Ovary (tissue), 7 donors: ENCODE measurements at regions not wholly inside any gene's neighbourhood (a gene's known extent, or its start where the extent isn't known, plus 50 kb on each side); places are given as distances from the start of the nearest gene placed in this dataset.

Experiments
- DNase-seq, 5 donors: peaks; one replicate each; pipeline ENCODE4 v3.0.0-alpha.2; 2019 to 2020
- H3K27ac ChIP-seq, 2 donors: fragments of 200-600 bp; one replicate each; pipeline versions ENCODE4 v1.5.1 to v1.8.0; 2019 to 2022
- H3K27me3 ChIP-seq: fragments of 200-600 bp; one replicate; pipeline ENCODE4 v1.8.0; 2022
- H3K36me3 ChIP-seq: fragments of 200-600 bp; sonication (generic); one replicate; pipeline ENCODE4 v1.5.1; 2019
- H3K4me1 ChIP-seq: one replicate; pipeline ENCODE4 v1.8.1; 2013; ENCODE audit warnings: mild to moderate bottlenecking, moderate library complexity; ENCODE audit not compliant: insufficient read depth
- H3K4me3 ChIP-seq: fragments of 200-600 bp; sonication (generic); one replicate; pipeline ENCODE4 v1.5.1; 2017
- H3K9me3 ChIP-seq, 2 donors: fragments of 200-600 bp in 1 of 2; sonication (generic) in 1 of 2; one replicate each; pipeline versions ENCODE4 v1.5.1 to v1.8.1; 2013 to 2019; ENCODE audit warnings: mild to moderate bottlenecking in 1 of 2, moderate library complexity in 1 of 2
- EP300 ChIP-seq: sonication (generic); formaldehyde crosslinking; IDR thresholded peaks from one replicate; pipeline ENCODE4 v1.6.1; 2017; ENCODE audit warnings: antibody characterized with exemption
- POLR2A ChIP-seq: fragments of 450-650 bp; IDR thresholded peaks from one replicate; pipeline ENCODE4 v1.6.1; 2017; ENCODE audit warnings: antibody characterized with exemption, mild to moderate bottlenecking, moderate library complexity
- WGBS, 3 donors: extraction: QIAGEN DNeasy Blood & Tissue Kit in 1 of 3; methylation state at CpG; one replicate each; pipeline versions ENCODE4 v1.1.5 to v1.1.7; 2013 to 2017; 5-methylcytosine and 5-hydroxymethylcytosine counted together
- intact Hi-C, 4 donors: fragments of 100-400 bp; cut with DNase I; formaldehyde crosslinking; loops; one replicate each; pipeline versions ENCODE4 v1.11.0 to v1.15.1; 2022 to 2023
- TF ChIP-seq, protein P1 (sequence below), 3 donors: fragments of 450-650 bp in 2 of 3; fragments of 200-600 bp in 1 of 3; IDR thresholded peaks; one replicate each; pipeline versions ENCODE4 v1.5.1 to v1.8.0; 2016 to 2022; ENCODE audit warnings: antibody characterized with exemption in 3 of 3, mild to moderate bottlenecking in 1 of 3
- donor health status: DM: no; HTN: no; CAD: no; lungs with moderate emphysema.
- donor health status: DM: no; HTN: no; CAD: no.
- donor health status: Bipolar disorder and iron deficiency.
- donor health status: DM: no; HTN: no; CAD: no.
- donor health status: DM: yes; HTN: yes; CAD: no.

DNA sequence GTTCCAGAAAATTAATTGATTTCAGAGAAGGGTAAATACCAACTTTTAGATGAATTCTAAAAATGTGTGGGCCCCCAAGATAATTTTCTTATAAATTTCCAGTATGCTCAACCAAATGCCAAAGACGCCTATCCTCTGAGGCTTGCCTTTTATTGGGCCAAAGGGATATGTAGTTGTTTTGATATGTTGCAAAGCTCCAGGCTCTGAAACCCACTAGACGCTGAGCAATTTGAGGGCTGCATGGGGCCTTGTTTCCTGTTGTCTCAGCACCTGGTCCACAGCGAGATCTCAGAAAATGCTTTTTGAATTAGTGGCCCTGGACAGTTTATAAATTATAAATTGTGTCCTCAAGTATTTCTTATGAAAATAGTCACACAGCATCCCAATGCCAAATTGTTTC lies 397.2 kb downstream of the SAMD5 start:
- TF ChIP-seq EP300, result no peak
- TF ChIP-seq, protein P1, sequence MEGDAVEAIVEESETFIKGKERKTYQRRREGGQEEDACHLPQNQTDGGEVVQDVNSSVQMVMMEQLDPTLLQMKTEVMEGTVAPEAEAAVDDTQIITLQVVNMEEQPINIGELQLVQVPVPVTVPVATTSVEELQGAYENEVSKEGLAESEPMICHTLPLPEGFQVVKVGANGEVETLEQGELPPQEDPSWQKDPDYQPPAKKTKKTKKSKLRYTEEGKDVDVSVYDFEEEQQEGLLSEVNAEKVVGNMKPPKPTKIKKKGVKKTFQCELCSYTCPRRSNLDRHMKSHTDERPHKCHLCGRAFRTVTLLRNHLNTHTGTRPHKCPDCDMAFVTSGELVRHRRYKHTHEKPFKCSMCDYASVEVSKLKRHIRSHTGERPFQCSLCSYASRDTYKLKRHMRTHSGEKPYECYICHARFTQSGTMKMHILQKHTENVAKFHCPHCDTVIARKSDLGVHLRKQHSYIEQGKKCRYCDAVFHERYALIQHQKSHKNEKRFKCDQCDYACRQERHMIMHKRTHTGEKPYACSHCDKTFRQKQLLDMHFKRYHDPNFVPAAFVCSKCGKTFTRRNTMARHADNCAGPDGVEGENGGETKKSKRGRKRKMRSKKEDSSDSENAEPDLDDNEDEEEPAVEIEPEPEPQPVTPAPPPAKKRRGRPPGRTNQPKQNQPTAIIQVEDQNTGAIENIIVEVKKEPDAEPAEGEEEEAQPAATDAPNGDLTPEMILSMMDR (IDR thresholded peaks at IDR 0.05), result no peak
- no peak for TF ChIP-seq POLR2A
- intact Hi-C loops, result no loop called here
- 89 to 94% (median 90%) methylated on average over 3 of the region's 3 CpGs for WGBS, 3 donors
- Histone ChIP-seq H3K36me3 (no peaks in the 10 kb centered on the region), H3K4me1 (no peaks in the 10 kb centered on the region), H3K4me3 (no peak overlapping the region), H3K9me3 (no peaks in the 10 kb centered on the region), H3K27ac (no peak overlapping the region), H3K27me3 (no peaks in the 10 kb centered on the region)
- no peak for DNase-seq

DNA sequence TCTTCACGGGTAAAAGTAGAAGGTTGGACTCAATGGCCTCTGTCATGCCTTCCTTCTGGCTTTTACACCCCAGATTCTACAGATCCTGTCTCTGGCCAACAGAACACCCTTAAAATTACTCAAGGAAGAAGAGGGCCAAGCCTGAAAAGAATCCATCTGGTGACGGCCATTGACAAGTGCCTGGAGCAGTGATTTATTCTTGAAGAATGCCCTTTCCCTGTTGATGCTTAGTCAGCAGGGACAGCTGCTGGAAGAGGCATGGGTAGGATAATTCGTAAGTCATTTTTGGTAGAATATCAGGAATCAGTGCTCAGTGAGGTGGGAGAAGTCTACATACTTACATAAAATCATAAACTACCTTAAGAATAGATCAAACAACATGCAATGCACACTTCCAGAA lies 397.9 kb downstream of the SAMD5 start:
- WGBS, 3 donors, result 92 to 95% (median 94%) methylated on average over 3 of the region's 3 CpGs
- intact Hi-C loops, result no loop called here
- DNase-seq, result no peak

DNA sequence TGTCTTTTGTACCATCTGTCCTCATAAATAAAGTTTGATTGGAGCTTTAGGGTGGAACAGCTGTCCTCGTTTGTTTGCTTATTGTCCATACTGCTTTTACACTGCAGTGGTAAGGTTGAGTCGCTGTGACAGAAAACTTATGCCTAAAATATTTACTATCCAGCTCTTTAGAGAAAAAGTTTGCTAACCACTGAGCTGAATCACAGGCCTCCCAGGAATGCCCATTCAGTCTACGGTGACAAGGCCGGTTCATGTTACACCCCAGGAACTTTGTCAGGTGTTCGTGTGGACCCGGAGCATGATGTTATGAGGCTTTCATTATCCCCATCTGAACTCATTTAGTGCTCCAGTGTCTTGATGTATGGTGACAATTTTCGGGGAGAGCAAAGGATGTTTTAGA lies 401.1 kb downstream of the SAMD5 start:
- no peak for DNase-seq
- WGBS, 3 donors, result 90 to 92% (median 90%) methylated on average over 7 of the region's 7 CpGs
- TF ChIP-seq EP300 (no peak), POLR2A (no peak)
- TF ChIP-seq, protein P1 (IDR thresholded peaks at IDR 0.05), result no peak
- Histone ChIP-seq H3K9me3 (no peaks in the 10 kb centered on the region), H3K27me3 (no peaks in the 10 kb centered on the region), H3K36me3 (no peaks in the 10 kb centered on the region), H3K4me1 (no peaks in the 10 kb centered on the region), H3K4me3 (no peak overlapping the region), H3K27ac (no peak overlapping the region)
- intact Hi-C loops, result no loop called here

More for the DNA sequence above, 397.9 kb downstream of the SAMD5 start:
- H3K36me3 ChIP-seq, result no peaks in the 10 kb centered on the region
- no peaks in the 10 kb centered on the region for H3K4me1 ChIP-seq
- H3K4me3 ChIP-seq, result no peak overlapping the region
- no peak overlapping the region for H3K27ac ChIP-seq
- H3K27me3 ChIP-seq, result no peaks in the 10 kb centered on the region
- no peaks in the 10 kb centered on the region for H3K9me3 ChIP-seq
- TF ChIP-seq, protein P1 (IDR thresholded peaks at IDR 0.05), result no peak
- TF ChIP-seq POLR2A (no peak), EP300 (no peak)

DNA sequence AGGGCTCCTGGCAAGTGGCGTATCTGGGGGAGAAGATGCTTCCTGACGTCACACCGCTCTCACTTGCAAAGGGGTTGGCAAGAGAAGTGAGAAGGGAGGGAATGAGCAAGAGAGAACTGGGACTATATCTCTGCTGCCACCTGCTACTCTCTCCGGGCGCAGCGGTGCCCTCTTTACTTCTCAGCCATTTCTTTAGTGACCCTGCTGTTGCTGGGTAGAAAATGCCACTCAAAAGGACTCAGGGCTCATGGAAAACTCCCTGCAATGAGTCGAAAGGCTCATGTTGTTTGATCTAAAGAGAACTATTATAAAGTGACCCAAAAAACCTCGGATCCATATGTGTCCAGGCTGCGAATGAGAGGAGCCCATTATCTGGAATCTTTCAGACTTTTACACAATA lies 401.8 kb downstream of the SAMD5 start:
- Histone ChIP-seq H3K27ac (no peak overlapping the region), H3K9me3 (no peaks in the 10 kb centered on the region), H3K27me3 (no peaks in the 10 kb centered on the region), H3K36me3 (no peaks in the 10 kb centered on the region), H3K4me3 (no peak overlapping the region), H3K4me1 (no peaks in the 10 kb centered on the region)
- intact Hi-C loops, result no loop called here
- TF ChIP-seq POLR2A (no peak), EP300 (no peak)
- TF ChIP-seq, protein P1 (IDR thresholded peaks at IDR 0.05), result no peak
- 92 to 94% (median 92%) methylated on average over 9 of the region's 9 CpGs for whole genome bisulfite sequencing, 3 donors
- DNase-seq, result no peak

DNA sequence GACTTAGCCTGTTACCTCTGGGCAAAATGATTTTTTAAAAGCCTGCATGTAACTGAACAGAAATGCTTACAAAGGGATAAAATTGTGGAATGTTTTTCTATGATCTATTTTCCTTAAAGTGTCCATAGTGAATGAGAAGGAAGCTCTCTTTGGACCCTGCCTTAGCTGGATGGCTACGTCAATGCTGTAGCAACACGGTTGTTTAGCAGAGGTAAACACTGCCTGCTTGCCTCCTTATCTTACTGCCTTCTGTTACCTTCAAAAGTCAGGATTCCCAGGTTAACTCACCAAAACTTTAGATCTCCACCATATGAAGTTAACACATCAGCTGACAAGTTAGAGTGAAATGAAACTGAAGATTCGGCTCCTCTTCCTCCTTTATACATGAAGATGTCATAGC lies 402.6 kb downstream of the SAMD5 start:
- intact Hi-C loops, result no loop called here
- WGBS, 3 donors, result 84 to 86% (median 86%) methylated on average over 3 of the region's 3 CpGs
- Histone ChIP-seq H3K4me3 (no peak overlapping the region), H3K9me3 (no peaks in the 10 kb centered on the region), H3K27me3 (no peaks in the 10 kb centered on the region), H3K36me3 (no peaks in the 10 kb centered on the region), H3K4me1 (no peaks in the 10 kb centered on the region), H3K27ac (no peak overlapping the region)
- no peak for DNase-seq
- no peak for TF ChIP-seq POLR2A
- TF ChIP-seq, protein P1 (IDR thresholded peaks at IDR 0.05), result no peak
- no peak for TF ChIP-seq EP300
